WTC11 (cell line): ENCODE measurements at regions not wholly inside any gene's neighbourhood (a gene's known extent, or its start where the extent isn't known, plus 50 kb on each side); places are given as distances from the start of the nearest gene placed in this dataset.

Experiments
- ATAC-seq: fragments of 200-7000 bp; cut with Tn5 transposase; 2 replicates; pipeline ENCODE4 v1.10.0; 2021; ENCODE audit warnings: mild to moderate bottlenecking, moderate library complexity
- CTCF ChIA-PET: fragments of 300-600 bp; sonication (Branson Sonifier 250); formaldehyde crosslinking; loops from one replicate; lab custom pipeline; 2021; ENCODE audit warnings: antibody characterized with exemption; lab: Charles Lee
- POLR2A ChIA-PET: fragments of 350-600 bp; sonication (Branson Sonifier 250); formaldehyde crosslinking; loops from one replicate; lab custom pipeline; 2021; ENCODE audit warnings: antibody characterized with exemption; lab: Charles Lee
- DNase-seq: peaks from one replicate; pipeline ENCODE4 v3.0.0; 2021; ENCODE audit warnings: low spot score
- H3K27ac Mint-ChIP-seq: 2 replicates; pipeline ENCODE4 v1.8.0; 2021; ENCODE audit warnings: mixed read lengths
- H3K27me3 Mint-ChIP-seq: 2 replicates; pipeline ENCODE4 v1.8.0; 2021; ENCODE audit warnings: low read depth, mild to moderate bottlenecking, moderate library complexity, mixed read lengths
- H3K36me3 Mint-ChIP-seq: 2 replicates; pipeline ENCODE4 v1.8.0; 2021; ENCODE audit warnings: mixed read lengths
- H3K4me1 Mint-ChIP-seq: 2 replicates; pipeline ENCODE4 v1.8.0; 2022; ENCODE audit warnings: mixed read lengths
- H3K4me3 Mint-ChIP-seq: 2 replicates; pipeline ENCODE4 v1.8.0; 2021; ENCODE audit warnings: mild to moderate bottlenecking, moderate library complexity, mixed read lengths
- H3K9me3 Mint-ChIP-seq: 2 replicates; pipeline ENCODE4 v1.8.0; 2021; ENCODE audit warnings: mixed read lengths
- ATF1 ChIP-seq: sonication (generic); formaldehyde crosslinking; IDR thresholded peaks from 2 replicates; pipeline ENCODE4 v1.8.1; 2023; ENCODE audit warnings: mild to moderate bottlenecking, moderate library complexity, missing genetic modification reagents
- ATF6 ChIP-seq: sonication (generic); formaldehyde crosslinking; IDR thresholded peaks from 2 replicates; pipeline ENCODE4 v1.8.1; 2023; ENCODE audit warnings: mild to moderate bottlenecking, missing genetic modification reagents
- CDX4 ChIP-seq: fragments of 250-450 bp; sonication (Bioruptor Pico); IDR thresholded peaks from 2 replicates; pipeline ENCODE4 v1.9.0; 2021; ENCODE audit warnings: moderate library complexity, mild to moderate bottlenecking, inconsistent platforms, borderline replicate concordance
- CREB1 ChIP-seq: sonication (generic); formaldehyde crosslinking; IDR thresholded peaks from 2 replicates; pipeline ENCODE4 v1.8.0; 2023; ENCODE audit warnings: mild to moderate bottlenecking, missing genetic modification reagents
- EMX1 ChIP-seq: fragments of 250-450 bp; sonication (Bioruptor Pico); IDR thresholded peaks from 2 replicates; pipeline ENCODE4 v1.8.0; 2021; ENCODE audit warnings: mild to moderate bottlenecking
- FOXJ3 ChIP-seq: sonication (generic); formaldehyde crosslinking; IDR thresholded peaks from 2 replicates; pipeline ENCODE4 v1.9.0; 2021; ENCODE audit warnings: missing genetic modification reagents, mild to moderate bottlenecking, borderline replicate concordance
- IRF2 ChIP-seq: sonication (generic); formaldehyde crosslinking; IDR thresholded peaks from 2 replicates; pipeline ENCODE4 v1.8.0; 2022; ENCODE audit warnings: low read depth, missing genetic modification reagents, borderline replicate concordance
- MAX ChIP-seq: sonication (generic); formaldehyde crosslinking; IDR thresholded peaks from 2 replicates; pipeline ENCODE4 v1.8.0; 2022; ENCODE audit warnings: mild to moderate bottlenecking, missing genetic modification reagents
- MXD4 ChIP-seq: fragments of 250-450 bp; sonication (Bioruptor Pico); IDR thresholded peaks from 2 replicates; pipeline ENCODE4 v1.8.0; 2021; ENCODE audit warnings: mild to moderate bottlenecking, moderate library complexity, borderline replicate concordance
- RORB ChIP-seq: fragments of 250-450 bp; sonication (Bioruptor Pico); IDR thresholded peaks from 2 replicates; pipeline ENCODE4 v1.9.0; 2021; ENCODE audit warnings: mild to moderate bottlenecking
- SMAD3 ChIP-seq: sonication (generic); formaldehyde crosslinking; IDR thresholded peaks from 2 replicates; pipeline ENCODE4 v1.8.0; 2022; ENCODE audit warnings: missing genetic modification reagents, mild to moderate bottlenecking, borderline replicate concordance
- TCF7 ChIP-seq: sonication (generic); formaldehyde crosslinking; IDR thresholded peaks from 2 replicates; pipeline ENCODE4 v1.8.0; 2022; ENCODE audit warnings: mild to moderate bottlenecking, low read depth, missing genetic modification reagents, moderate library complexity
- ZNF263 ChIP-seq: sonication (generic); formaldehyde crosslinking; IDR thresholded peaks from 2 replicates; pipeline ENCODE4 v1.8.1; 2022; ENCODE audit warnings: low read depth, mild to moderate bottlenecking, moderate library complexity, missing genetic modification reagents
- TF ChIP-seq, protein P1 (sequence below): sonication (generic); formaldehyde crosslinking; conservative IDR thresholded peaks from 2 replicates; pipeline ENCODE4 v1.8.1; 2023; ENCODE audit warnings: mild to moderate bottlenecking, low read depth, missing genetic modification reagents, moderate library complexity
- TF ChIP-seq, protein P2 (sequence below): sonication (generic); formaldehyde crosslinking; conservative IDR thresholded peaks from 2 replicates; pipeline ENCODE4 v1.8.1; 2022; ENCODE audit warnings: mild to moderate bottlenecking, missing genetic modification reagents
- TF ChIP-seq, protein P3 (sequence below): fragments of 250-450 bp; sonication (Bioruptor Pico); conservative IDR thresholded peaks from 2 replicates; pipeline ENCODE4 v1.9.0; 2021; ENCODE audit warnings: mild to moderate bottlenecking
- TF ChIP-seq, protein P4 (sequence below): fragments of 250-450 bp; sonication (Bioruptor Pico); IDR thresholded peaks from 2 replicates; pipeline ENCODE4 v1.8.0; 2021; ENCODE audit warnings: mild to moderate bottlenecking

- H3K27ac Mint-ChIP-seq = no peak overlapping the region
- no peaks in the 10 kb centered on the region for H3K4me1 Mint-ChIP-seq
- CTCF ChIA-PET = interaction anchor here (2.2 kb wide), 1 partner anchor 121 kb away, joined by 7 read pairs; no protein-coding TSS in a partner anchor
- TF ChIP-seq, protein P1, sequence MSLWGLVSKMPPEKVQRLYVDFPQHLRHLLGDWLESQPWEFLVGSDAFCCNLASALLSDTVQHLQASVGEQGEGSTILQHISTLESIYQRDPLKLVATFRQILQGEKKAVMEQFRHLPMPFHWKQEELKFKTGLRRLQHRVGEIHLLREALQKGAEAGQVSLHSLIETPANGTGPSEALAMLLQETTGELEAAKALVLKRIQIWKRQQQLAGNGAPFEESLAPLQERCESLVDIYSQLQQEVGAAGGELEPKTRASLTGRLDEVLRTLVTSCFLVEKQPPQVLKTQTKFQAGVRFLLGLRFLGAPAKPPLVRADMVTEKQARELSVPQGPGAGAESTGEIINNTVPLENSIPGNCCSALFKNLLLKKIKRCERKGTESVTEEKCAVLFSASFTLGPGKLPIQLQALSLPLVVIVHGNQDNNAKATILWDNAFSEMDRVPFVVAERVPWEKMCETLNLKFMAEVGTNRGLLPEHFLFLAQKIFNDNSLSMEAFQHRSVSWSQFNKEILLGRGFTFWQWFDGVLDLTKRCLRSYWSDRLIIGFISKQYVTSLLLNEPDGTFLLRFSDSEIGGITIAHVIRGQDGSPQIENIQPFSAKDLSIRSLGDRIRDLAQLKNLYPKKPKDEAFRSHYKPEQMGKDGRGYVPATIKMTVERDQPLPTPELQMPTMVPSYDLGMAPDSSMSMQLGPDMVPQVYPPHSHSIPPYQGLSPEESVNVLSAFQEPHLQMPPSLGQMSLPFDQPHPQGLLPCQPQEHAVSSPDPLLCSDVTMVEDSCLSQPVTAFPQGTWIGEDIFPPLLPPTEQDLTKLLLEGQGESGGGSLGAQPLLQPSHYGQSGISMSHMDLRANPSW (CRISPR knock-in tag) = no peak
- no peak for TF ChIP-seq IRF2 (CRISPR knock-in tag)
- TF ChIP-seq FOXJ3 (CRISPR knock-in tag) = no peak
- TF ChIP-seq, protein P2, sequence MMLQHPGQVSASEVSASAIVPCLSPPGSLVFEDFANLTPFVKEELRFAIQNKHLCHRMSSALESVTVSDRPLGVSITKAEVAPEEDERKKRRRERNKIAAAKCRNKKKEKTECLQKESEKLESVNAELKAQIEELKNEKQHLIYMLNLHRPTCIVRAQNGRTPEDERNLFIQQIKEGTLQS (CRISPR knock-in tag) = no peak
- TF ChIP-seq, protein P3, sequence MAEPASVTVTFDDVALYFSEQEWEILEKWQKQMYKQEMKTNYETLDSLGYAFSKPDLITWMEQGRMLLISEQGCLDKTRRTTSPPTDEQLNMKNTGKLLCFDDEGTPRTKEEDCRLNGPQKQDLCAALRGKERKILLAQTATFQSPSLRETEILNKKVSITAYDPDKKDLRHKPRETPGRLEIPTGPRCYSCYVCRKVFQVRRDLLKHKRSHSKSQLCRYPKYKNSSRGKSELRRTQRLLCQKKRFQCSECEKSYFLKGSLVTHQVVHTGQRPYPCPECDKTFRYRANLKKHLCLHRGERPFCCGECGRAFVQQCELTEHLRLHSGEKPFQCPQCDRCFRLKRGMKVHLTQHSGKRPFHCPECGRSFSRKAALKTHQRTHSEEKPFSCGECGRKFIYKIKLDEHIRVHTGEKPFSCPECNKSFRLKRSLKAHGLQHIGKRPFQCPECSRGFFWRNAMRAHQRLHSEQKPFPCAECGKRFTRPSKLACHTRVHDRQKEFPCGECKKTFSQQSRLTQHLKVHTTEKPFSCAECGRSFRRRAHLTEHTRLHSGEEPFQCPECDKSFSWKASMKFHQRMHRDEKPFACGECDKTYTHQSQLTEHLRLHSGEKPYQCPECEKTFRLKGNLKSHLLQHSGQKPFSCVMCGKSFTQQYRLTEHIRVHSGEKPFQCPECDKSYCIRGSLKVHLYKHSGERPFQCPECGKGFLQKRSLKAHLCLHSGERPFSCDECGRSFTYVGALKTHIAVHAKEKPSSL (CRISPR knock-in tag) = no peak
- no peak for TF ChIP-seq EMX1
- TF ChIP-seq ZNF263 = no peak
- TF ChIP-seq, protein P4, sequence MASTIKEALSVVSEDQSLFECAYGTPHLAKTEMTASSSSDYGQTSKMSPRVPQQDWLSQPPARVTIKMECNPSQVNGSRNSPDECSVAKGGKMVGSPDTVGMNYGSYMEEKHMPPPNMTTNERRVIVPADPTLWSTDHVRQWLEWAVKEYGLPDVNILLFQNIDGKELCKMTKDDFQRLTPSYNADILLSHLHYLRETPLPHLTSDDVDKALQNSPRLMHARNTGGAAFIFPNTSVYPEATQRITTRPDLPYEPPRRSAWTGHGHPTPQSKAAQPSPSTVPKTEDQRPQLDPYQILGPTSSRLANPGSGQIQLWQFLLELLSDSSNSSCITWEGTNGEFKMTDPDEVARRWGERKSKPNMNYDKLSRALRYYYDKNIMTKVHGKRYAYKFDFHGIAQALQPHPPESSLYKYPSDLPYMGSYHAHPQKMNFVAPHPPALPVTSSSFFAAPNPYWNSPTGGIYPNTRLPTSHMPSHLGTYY (CRISPR knock-in tag) = no peak
- TF ChIP-seq RORB (CRISPR knock-in tag) = no peak
- no peak for TF ChIP-seq CREB1 (CRISPR knock-in tag)
- no peak for TF ChIP-seq ATF1
- POLR2A ChIA-PET = no interaction called here
- H3K36me3 Mint-ChIP-seq = no peaks in the 10 kb centered on the region
- no peaks in the 10 kb centered on the region for H3K27me3 Mint-ChIP-seq
- H3K4me3 Mint-ChIP-seq = no peak overlapping the region
- DNase-seq (no peak), ATAC-seq (no peak)
- peaks cover 8% of the 10 kb centered on the region; the same call in 1 of the 2 replicates for H3K9me3 Mint-ChIP-seq
Measured at GRCh38 chr6:130577178-130577919, 211.5 kb downstream of the TMEM200A start.

DNA sequence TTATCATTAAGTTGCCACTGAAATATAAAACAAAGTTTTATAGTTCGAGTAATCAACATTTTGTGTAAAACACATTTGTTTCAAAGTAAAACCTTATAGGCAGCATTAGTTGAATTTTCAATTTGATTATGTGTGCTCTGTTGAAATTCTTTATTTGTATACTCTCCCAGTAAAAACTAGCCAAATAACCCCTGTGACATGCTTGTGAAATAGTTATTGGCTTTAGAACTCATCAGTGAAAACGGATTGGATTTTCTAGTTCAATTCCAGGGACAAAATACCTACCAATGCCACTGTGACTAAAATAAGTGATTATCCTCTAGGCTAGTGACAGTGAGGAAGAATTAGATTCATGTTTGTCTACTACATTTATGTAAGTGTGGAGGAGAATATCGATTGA lies 212.9 kb downstream of the TMEM200A start:
- CTCF ChIA-PET = no interaction called here
- no peak for TF ChIP-seq CDX4 (CRISPR knock-in tag)
- TF ChIP-seq, all 79 proteins: peak for 0
- H3K27me3 Mint-ChIP-seq = no peaks in the 10 kb centered on the region
- H3K36me3 Mint-ChIP-seq = no peaks in the 10 kb centered on the region
- no peak overlapping the region for H3K27ac Mint-ChIP-seq
- no peak overlapping the region for H3K4me3 Mint-ChIP-seq
- no peak for ATAC-seq
- no peaks in the 10 kb centered on the region for H3K4me1 Mint-ChIP-seq
- H3K9me3 Mint-ChIP-seq = peaks cover 8% of the 10 kb centered on the region; the same call in 1 of the 2 replicates
- POLR2A ChIA-PET = no interaction called here
- no peak for DNase-seq

DNA sequence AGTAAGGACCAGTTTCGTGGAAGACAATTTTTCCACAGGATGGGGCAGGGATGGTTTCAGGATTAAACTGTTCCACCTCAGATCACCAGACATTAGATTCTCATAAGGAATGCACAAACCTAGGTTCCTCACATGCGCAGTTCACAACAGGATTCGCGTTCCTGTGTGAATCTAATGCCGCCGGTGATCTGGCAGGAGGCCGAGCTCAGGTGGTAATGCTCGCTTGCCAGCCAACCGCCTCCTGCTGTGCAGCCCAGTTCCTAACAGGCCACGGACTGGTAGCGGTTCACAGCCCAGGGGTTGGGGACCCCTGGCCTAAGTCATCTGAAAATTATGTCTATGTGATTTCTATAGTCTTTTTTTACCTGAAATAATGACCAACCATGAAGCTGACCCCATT lies 217.5 kb downstream of the TMEM200A start:
- POLR2A ChIA-PET = no interaction called here
- Mint-ChIP-seq H3K9me3 (no peaks in the 10 kb centered on the region), H3K4me3 (no peak overlapping the region), H3K36me3 (no peaks in the 10 kb centered on the region), H3K27me3 (no peaks in the 10 kb centered on the region), H3K27ac (no peak overlapping the region), H3K4me1 (no peaks in the 10 kb centered on the region)
- peak; percentile 22 for DNase-seq
- TF ChIP-seq, protein P3 (CRISPR knock-in tag) = no peak
- no peak for TF ChIP-seq MXD4 (CRISPR knock-in tag)
- no peak for TF ChIP-seq TCF7 (CRISPR knock-in tag)
- TF ChIP-seq ZNF263 = no peak
- TF ChIP-seq ATF6 (CRISPR knock-in tag) = no peak
- TF ChIP-seq SMAD3 (CRISPR knock-in tag) = no peak
- TF ChIP-seq MAX (CRISPR knock-in tag) = no peak
- no peak for TF ChIP-seq EMX1
- ATAC-seq = no peak
- CTCF ChIA-PET = interaction anchor here (1.4 kb wide), 1 partner anchor 218 kb away, joined by 4 read pairs; no protein-coding TSS in a partner anchor
